Spleen (tissue), 11 donors: ENCODE measurements at regions not wholly inside any gene's neighbourhood (a gene's known extent, or its start where the extent isn't known, plus 50 kb on each side); places are given as distances from the start of the nearest gene placed in this dataset.

ENCODE experiments used
- DNase-seq: peaks from one replicate; pipeline ENCODE4 v3.0.0-alpha.2; 2020
- H3K27ac ChIP-seq, 8 donors: fragments of 200-600 bp; sonication (generic) in 7 of 8; 1 replicate in 4 of 8; 2 replicates in 4 of 8; pipeline versions ENCODE4 v1.5.0 to v1.8.0; 2016 to 2021; ENCODE audit warnings: inconsistent platforms in 4 of 8, mild to moderate bottlenecking in 4 of 8, moderate library complexity in 1 of 8
- H3K27me3 ChIP-seq, 7 donors: fragments of 200-600 bp; sonication (generic) in 6 of 7; replicated peaks in 1 of 7; 1 replicate in 4 of 7; 2 replicates in 3 of 7; pipeline versions ENCODE4 v1.5.0 to v1.8.0; 2016 to 2021; ENCODE audit warnings: inconsistent platforms in 3 of 7, mild to moderate bottlenecking in 1 of 7
- H3K36me3 ChIP-seq, 6 donors: fragments of 200-600 bp; sonication (generic) in 5 of 6; 1 replicate in 4 of 6; 2 replicates in 2 of 6; pipeline versions ENCODE4 v1.5.0 to v1.8.0; 2016 to 2021; ENCODE audit warnings: inconsistent platforms in 2 of 6
- H3K4me1 ChIP-seq, 6 donors: fragments of 200-600 bp; sonication (generic) in 5 of 6; 1 replicate in 3 of 6; 2 replicates in 3 of 6; pipeline versions ENCODE4 v1.5.0 to v1.8.0; 2016 to 2021; ENCODE audit warnings: inconsistent platforms in 3 of 6
- H3K4me3 ChIP-seq, 8 donors: fragments of 200-600 bp; sonication (generic) in 7 of 8; 1 replicate in 4 of 8; 2 replicates in 4 of 8; pipeline versions ENCODE4 v1.5.0 to v1.8.0; 2016 to 2021; ENCODE audit warnings: inconsistent platforms in 4 of 8, mild to moderate bottlenecking in 4 of 8, moderate library complexity in 2 of 8
- H3K9me3 ChIP-seq, 8 donors: fragments of 200-600 bp; sonication (generic) in 7 of 8; 1 replicate in 4 of 8; 2 replicates in 4 of 8; pipeline versions ENCODE4 v1.5.0 to v1.8.0; 2016 to 2021; ENCODE audit warnings: inconsistent platforms in 4 of 8
- POLR2A ChIP-seq, 3 donors: fragments of 450-650 bp; IDR thresholded peaks; one replicate each; pipeline ENCODE4 v1.5.1; 2017; ENCODE audit warnings: antibody characterized with exemption in 3 of 3, mild to moderate bottlenecking in 1 of 3
- POLR2AphosphoS5 ChIP-seq, 3 donors: sonication (generic); formaldehyde crosslinking; IDR thresholded peaks; one replicate each; pipeline ENCODE4 v1.5.1; 2017; ENCODE audit warnings: antibody characterized with exemption in 3 of 3
- WGBS, 5 donors: extraction: QIAGEN DNeasy Blood & Tissue Kit in 3 of 5; methylation state at CpG; one replicate each; pipeline versions ENCODE4 v1.1.5 to v1.1.7; 2013 to 2018; 5-methylcytosine and 5-hydroxymethylcytosine counted together
- intact Hi-C: fragments of 100-400 bp; cut with DNase I; formaldehyde crosslinking; loops from one replicate; pipeline ENCODE4 v1.15.0; 2023; ENCODE audit warnings: low total_unique reads
- TF ChIP-seq, protein P1 (sequence below), 11 experiments: fragments of 200-600 bp in 7 of 11; fragments of 450-650 bp in 4 of 11; sonication (generic) in 4 of 11; IDR thresholded peaks in 8 of 11; conservative IDR thresholded peaks in 3 of 11; 1 replicate in 7 of 11; 2 replicates in 4 of 11; pipeline versions ENCODE4 v1.4.0 to v1.8.0; 2016 to 2021; ENCODE audit warnings: antibody characterized with exemption in 11 of 11, inconsistent platforms in 4 of 11, mild to moderate bottlenecking in 1 of 11
- donor health status: healthy with polysubstance abuse.
- donor health status: DM: no; HTN: no; CAD: no; lungs with moderate emphysema.
- donor health status: DM: no; HTN: no; CAD: no.
- donor health status: Bipolar disorder and iron deficiency.
- donor health status: healthy.
- donor health status: DM: no; HTN: no; CAD: no.
- donor health status: DM: yes; HTN: yes; CAD: no.

DNA sequence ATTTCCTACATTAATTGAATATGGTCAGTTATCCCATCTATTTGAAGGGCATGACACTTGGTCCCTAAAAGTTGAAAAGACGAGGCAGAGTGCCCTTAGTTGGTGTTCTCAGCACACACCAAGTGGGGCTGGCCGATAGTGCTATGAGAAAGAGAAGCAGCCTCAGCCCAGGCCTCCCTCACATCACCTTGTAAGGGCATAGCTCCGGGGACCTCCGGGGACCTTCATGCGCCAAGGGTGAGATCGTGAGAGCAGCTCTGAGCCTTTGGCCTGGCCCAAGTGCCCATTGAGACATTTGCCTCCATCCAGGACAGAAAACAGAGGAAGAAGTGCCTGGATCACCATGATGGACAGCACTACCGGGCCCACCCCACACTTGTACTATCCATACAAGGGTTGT is 244.3 kb upstream of the COPS8 start:
- no peak for DNase-seq
- 83 to 92% (median 86%) methylated on average over 7 of the region's 7 CpGs for WGBS, 5 donors
- TF ChIP-seq POLR2A (IDR thresholded peaks at IDR 0.05), result no peak
- no peak for TF ChIP-seq POLR2AphosphoS5 (IDR thresholded peaks at IDR 0.05)
- TF ChIP-seq, protein P1, sequence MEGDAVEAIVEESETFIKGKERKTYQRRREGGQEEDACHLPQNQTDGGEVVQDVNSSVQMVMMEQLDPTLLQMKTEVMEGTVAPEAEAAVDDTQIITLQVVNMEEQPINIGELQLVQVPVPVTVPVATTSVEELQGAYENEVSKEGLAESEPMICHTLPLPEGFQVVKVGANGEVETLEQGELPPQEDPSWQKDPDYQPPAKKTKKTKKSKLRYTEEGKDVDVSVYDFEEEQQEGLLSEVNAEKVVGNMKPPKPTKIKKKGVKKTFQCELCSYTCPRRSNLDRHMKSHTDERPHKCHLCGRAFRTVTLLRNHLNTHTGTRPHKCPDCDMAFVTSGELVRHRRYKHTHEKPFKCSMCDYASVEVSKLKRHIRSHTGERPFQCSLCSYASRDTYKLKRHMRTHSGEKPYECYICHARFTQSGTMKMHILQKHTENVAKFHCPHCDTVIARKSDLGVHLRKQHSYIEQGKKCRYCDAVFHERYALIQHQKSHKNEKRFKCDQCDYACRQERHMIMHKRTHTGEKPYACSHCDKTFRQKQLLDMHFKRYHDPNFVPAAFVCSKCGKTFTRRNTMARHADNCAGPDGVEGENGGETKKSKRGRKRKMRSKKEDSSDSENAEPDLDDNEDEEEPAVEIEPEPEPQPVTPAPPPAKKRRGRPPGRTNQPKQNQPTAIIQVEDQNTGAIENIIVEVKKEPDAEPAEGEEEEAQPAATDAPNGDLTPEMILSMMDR (IDR thresholded peaks at IDR 0.05 in 8 of 11, conservative IDR thresholded peaks at IDR 0.05 in 3 of 11), result no peak
- intact Hi-C loops, result no loop called here
- Histone ChIP-seq H3K27me3 (peaks cover 0 to 14% (median 0%) of the 10 kb centered on the region in 7 donors), H3K4me1 (no peaks in the 10 kb centered on the region), H3K4me3 (no peak overlapping the region), H3K27ac (no peak overlapping the region), H3K9me3 (no peaks in the 10 kb centered on the region), H3K36me3 (no peaks in the 10 kb centered on the region)

DNA sequence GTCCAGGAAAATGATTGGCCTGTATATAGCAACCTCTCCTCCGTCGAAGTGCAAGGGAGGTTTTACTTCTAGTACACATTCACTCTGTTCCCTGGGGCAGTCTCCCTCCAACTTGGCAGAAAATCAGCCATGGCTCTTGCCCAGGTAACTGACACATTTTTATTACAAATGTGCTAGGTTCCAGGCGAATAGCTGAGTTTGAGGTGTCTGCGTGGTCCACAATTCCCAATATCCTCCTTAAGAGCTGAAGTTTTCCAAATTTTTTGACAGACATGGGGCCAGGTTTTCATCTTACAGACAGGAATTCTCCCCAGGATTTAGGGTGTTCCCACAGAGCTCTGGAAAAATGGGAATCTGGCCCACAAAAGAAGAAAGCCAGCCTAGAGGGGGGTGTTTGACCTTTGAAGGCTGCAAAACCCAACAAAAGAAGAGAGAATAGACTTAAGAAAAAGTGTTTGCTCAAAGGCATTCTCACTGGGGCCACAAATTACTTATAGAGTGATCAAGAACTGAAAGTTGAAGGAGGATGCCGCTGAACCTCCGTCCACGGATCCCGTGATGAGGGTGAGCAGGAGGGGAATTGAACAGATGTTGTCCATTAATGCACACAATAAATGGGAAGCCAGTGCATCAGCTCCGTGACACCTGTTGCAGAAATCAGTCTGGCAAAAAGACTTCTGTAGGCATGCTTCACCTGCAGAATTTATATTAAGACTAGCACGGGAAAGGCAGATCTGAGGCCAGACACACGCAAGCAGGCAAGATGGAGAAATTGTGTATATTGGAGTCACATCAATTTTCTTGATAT is 242.3 kb upstream of the COPS8 start:
- H3K27ac ChIP-seq, result no peak overlapping the region
- WGBS, 5 donors, result 92 to 97% (median 95%) methylated on average over 11 of the region's 11 CpGs
- H3K36me3 ChIP-seq, result no peaks in the 10 kb centered on the region
- no peaks in the 10 kb centered on the region for H3K9me3 ChIP-seq
- intact Hi-C loops, result no loop called here
- TF ChIP-seq POLR2AphosphoS5 (IDR thresholded peaks at IDR 0.05) (no peak), POLR2A (IDR thresholded peaks at IDR 0.05) (no peak)
- TF ChIP-seq, protein P1 (IDR thresholded peaks at IDR 0.05 in 8 of 11, conservative IDR thresholded peaks at IDR 0.05 in 3 of 11), result no peak
- H3K4me3 ChIP-seq, result no peak overlapping the region
- no peaks in the 10 kb centered on the region for H3K4me1 ChIP-seq
- DNase-seq, result no peak
- peaks cover 0 to 14% (median 0%) of the 10 kb centered on the region in 7 donors for H3K27me3 ChIP-seq

DNA sequence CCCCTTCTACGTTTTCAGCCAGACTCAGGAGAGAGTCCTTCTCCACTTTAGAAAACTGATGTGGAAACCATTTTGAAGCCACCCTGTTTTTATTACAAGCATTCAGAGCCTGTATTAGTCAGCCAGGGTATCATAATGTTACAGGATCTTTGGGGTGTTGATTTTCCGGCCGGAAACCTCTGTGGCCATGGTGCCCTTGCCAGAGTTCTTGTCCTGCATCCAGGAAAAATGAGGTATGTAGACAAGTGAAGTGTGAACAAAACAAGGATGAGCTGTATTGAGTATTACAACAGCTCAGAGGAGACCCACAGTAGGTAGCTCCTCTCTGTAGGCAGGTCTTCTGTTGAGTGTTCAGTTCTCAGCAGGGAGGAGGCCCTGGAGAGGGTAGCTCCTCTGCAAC is 241.0 kb upstream of the COPS8 start:
- 77 to 90% (median 82%) methylated on average over 3 of the region's 3 CpGs for WGBS, 5 donors

DNA sequence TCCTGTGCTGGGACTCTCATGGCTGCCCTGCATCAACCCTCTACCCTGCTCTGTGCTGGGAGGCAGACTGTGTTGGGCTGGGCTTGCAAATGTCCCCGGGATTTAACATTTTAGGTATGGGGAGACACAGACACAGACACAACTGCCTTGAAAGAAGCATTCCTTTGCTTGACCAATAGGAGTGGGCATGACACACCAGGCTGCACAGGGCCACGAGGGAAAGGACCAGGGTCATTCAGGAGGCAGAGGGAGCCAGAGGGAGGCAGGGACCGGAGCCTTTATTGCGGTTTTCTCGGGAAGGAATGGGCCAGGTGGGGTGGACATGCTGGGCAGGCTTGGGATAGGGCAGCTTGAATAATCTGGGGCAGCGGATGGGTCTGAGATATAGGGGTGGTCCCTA is 238.7 kb upstream of the COPS8 start:
- Histone ChIP-seq H3K4me1 (peaks cover 0 to 2% (median 0%) of the 10 kb centered on the region in 6 donors), H3K27me3 (peaks cover 0 to 14% (median 0%) of the 10 kb centered on the region in 7 donors), H3K9me3 (no peaks in the 10 kb centered on the region), H3K36me3 (no peaks in the 10 kb centered on the region), H3K27ac (no peak overlapping the region), H3K4me3 (no peak overlapping the region)
- intact Hi-C loops, result no loop called here
- no peak for TF ChIP-seq POLR2A (IDR thresholded peaks at IDR 0.05)
- no peak for TF ChIP-seq POLR2AphosphoS5 (IDR thresholded peaks at IDR 0.05)
- TF ChIP-seq, protein P1 (IDR thresholded peaks at IDR 0.05 in 8 of 11, conservative IDR thresholded peaks at IDR 0.05 in 3 of 11), result no peak
- WGBS, 5 donors, result 75 to 88% (median 81%) methylated on average over 6 of the region's 6 CpGs
- DNase-seq, result no peak

More for the DNA sequence above, 241.0 kb upstream of the COPS8 start:
- Histone ChIP-seq H3K27ac (no peak overlapping the region), H3K4me1 (no peaks in the 10 kb centered on the region), H3K9me3 (no peaks in the 10 kb centered on the region), H3K4me3 (no peak overlapping the region), H3K27me3 (peaks cover 0 to 14% (median 0%) of the 10 kb centered on the region in 7 donors), H3K36me3 (no peaks in the 10 kb centered on the region)
- intact Hi-C loops, result no loop called here
- no peak for DNase-seq
- TF ChIP-seq, protein P1 (IDR thresholded peaks at IDR 0.05 in 8 of 11, conservative IDR thresholded peaks at IDR 0.05 in 3 of 11), result no peak
- TF ChIP-seq POLR2AphosphoS5 (IDR thresholded peaks at IDR 0.05), result no peak
- no peak for TF ChIP-seq POLR2A (IDR thresholded peaks at IDR 0.05)
